HEK293 (cell line): ENCODE measurements at regions not wholly inside any gene's neighbourhood (a gene's known extent, or its start where the extent isn't known, plus 50 kb on each side); places are given as distances from the start of the nearest gene placed in this dataset.

Experiments
- KLF16 ChIP-seq: fragments of 450-650 bp; formaldehyde crosslinking; IDR thresholded peaks from 2 replicates; pipeline ENCODE4 v1.5.1; 2017; ENCODE audit warnings: missing biosample characterization, missing genetic modification characterization
- SP2 ChIP-seq: fragments of 450-650 bp; formaldehyde crosslinking; IDR thresholded peaks from 2 replicates; pipeline ENCODE4 v1.5.1; 2016; ENCODE audit warnings: missing biosample characterization, missing genetic modification characterization
- ZBTB21 ChIP-seq: fragments of 450-650 bp; formaldehyde crosslinking; IDR thresholded peaks from 2 replicates; pipeline ENCODE4 v1.5.1; 2017; ENCODE audit warnings: missing biosample characterization, missing genetic modification characterization
- ZNF239 ChIP-seq: fragments of 450-650 bp; formaldehyde crosslinking; IDR thresholded peaks from 2 replicates; pipeline ENCODE4 v1.5.1; 2016; ENCODE audit warnings: missing biosample characterization, missing genetic modification characterization
- ZNF362 ChIP-seq: fragments of 450-650 bp; formaldehyde crosslinking; IDR thresholded peaks from 2 replicates; pipeline ENCODE4 v1.5.1; 2016; ENCODE audit warnings: missing biosample characterization, missing genetic modification characterization
- ZNF585B ChIP-seq: fragments of 450-650 bp; formaldehyde crosslinking; IDR thresholded peaks from 2 replicates; pipeline ENCODE4 v1.5.1; 2016; ENCODE audit warnings: missing biosample characterization, missing genetic modification characterization
- ZNF600 ChIP-seq: fragments of 450-650 bp; formaldehyde crosslinking; IDR thresholded peaks from 2 replicates; pipeline ENCODE4 v1.5.1; 2016; ENCODE audit warnings: missing biosample characterization, missing genetic modification characterization
- TF ChIP-seq, protein P1 (sequence below): fragments of 450-650 bp; formaldehyde crosslinking; IDR thresholded peaks from 2 replicates; pipeline ENCODE4 v1.5.1; 2016; ENCODE audit warnings: missing biosample characterization, missing genetic modification characterization
- TF ChIP-seq, protein P2 (sequence below): IDR thresholded peaks from 2 replicates; pipeline ENCODE4 v1.6.1; 2011; ENCODE audit warnings: mild to moderate bottlenecking, low read depth, low read length, borderline replicate concordance
- TF ChIP-seq, protein P3 (sequence below): sonication (generic); formaldehyde crosslinking; IDR thresholded peaks from 2 replicates; pipeline ENCODE4 v1.8.1; 2022; ENCODE audit warnings: mild to moderate bottlenecking, moderate library complexity, missing genetic modification reagents

- TF ChIP-seq, protein P1, sequence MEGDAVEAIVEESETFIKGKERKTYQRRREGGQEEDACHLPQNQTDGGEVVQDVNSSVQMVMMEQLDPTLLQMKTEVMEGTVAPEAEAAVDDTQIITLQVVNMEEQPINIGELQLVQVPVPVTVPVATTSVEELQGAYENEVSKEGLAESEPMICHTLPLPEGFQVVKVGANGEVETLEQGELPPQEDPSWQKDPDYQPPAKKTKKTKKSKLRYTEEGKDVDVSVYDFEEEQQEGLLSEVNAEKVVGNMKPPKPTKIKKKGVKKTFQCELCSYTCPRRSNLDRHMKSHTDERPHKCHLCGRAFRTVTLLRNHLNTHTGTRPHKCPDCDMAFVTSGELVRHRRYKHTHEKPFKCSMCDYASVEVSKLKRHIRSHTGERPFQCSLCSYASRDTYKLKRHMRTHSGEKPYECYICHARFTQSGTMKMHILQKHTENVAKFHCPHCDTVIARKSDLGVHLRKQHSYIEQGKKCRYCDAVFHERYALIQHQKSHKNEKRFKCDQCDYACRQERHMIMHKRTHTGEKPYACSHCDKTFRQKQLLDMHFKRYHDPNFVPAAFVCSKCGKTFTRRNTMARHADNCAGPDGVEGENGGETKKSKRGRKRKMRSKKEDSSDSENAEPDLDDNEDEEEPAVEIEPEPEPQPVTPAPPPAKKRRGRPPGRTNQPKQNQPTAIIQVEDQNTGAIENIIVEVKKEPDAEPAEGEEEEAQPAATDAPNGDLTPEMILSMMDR (tag by site-specific recombination) = no peak
- TF ChIP-seq ZNF239 (no peak), KLF16 (tag by site-specific recombination) (no peak), ZBTB21 (no peak), ZNF600 (no peak), ZNF585B (no peak), ZNF362 (tag by site-specific recombination) (no peak), SP2 (tag by site-specific recombination) (no peak)
- TF ChIP-seq, protein P2, sequence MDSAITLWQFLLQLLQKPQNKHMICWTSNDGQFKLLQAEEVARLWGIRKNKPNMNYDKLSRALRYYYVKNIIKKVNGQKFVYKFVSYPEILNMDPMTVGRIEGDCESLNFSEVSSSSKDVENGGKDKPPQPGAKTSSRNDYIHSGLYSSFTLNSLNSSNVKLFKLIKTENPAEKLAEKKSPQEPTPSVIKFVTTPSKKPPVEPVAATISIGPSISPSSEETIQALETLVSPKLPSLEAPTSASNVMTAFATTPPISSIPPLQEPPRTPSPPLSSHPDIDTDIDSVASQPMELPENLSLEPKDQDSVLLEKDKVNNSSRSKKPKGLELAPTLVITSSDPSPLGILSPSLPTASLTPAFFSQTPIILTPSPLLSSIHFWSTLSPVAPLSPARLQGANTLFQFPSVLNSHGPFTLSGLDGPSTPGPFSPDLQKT = no peak
- TF ChIP-seq, protein P3, sequence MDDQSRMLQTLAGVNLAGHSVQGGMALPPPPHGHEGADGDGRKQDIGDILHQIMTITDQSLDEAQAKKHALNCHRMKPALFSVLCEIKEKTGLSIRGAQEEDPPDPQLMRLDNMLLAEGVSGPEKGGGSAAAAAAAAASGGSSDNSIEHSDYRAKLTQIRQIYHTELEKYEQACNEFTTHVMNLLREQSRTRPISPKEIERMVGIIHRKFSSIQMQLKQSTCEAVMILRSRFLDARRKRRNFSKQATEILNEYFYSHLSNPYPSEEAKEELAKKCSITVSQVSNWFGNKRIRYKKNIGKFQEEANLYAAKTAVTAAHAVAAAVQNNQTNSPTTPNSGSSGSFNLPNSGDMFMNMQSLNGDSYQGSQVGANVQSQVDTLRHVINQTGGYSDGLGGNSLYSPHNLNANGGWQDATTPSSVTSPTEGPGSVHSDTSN (CRISPR knock-in tag) = no peak
Measured at GRCh38 chr10:36301539-36301938, 659.4 kb upstream of the FZD8 start.
